Spleen (tissue), 11 donors: ENCODE measurements at regions not wholly inside any gene's neighbourhood (a gene's known extent, or its start where the extent isn't known, plus 50 kb on each side); places are given as distances from the start of the nearest gene placed in this dataset.

Source experiments
- DNase-seq: peaks from one replicate; pipeline ENCODE4 v3.0.0-alpha.2; 2020
- H3K27ac ChIP-seq, 8 donors: fragments of 200-600 bp; sonication (generic) in 7 of 8; 1 replicate in 4 of 8; 2 replicates in 4 of 8; pipeline versions ENCODE4 v1.5.0 to v1.8.0; 2016 to 2021; ENCODE audit warnings: inconsistent platforms in 4 of 8, mild to moderate bottlenecking in 4 of 8, moderate library complexity in 1 of 8
- H3K27me3 ChIP-seq, 7 donors: fragments of 200-600 bp; sonication (generic) in 6 of 7; replicated peaks in 1 of 7; 1 replicate in 4 of 7; 2 replicates in 3 of 7; pipeline versions ENCODE4 v1.5.0 to v1.8.0; 2016 to 2021; ENCODE audit warnings: inconsistent platforms in 3 of 7, mild to moderate bottlenecking in 1 of 7
- H3K36me3 ChIP-seq, 6 donors: fragments of 200-600 bp; sonication (generic) in 5 of 6; 1 replicate in 4 of 6; 2 replicates in 2 of 6; pipeline versions ENCODE4 v1.5.0 to v1.8.0; 2016 to 2021; ENCODE audit warnings: inconsistent platforms in 2 of 6
- H3K4me1 ChIP-seq, 6 donors: fragments of 200-600 bp; sonication (generic) in 5 of 6; 1 replicate in 3 of 6; 2 replicates in 3 of 6; pipeline versions ENCODE4 v1.5.0 to v1.8.0; 2016 to 2021; ENCODE audit warnings: inconsistent platforms in 3 of 6
- H3K4me3 ChIP-seq, 8 donors: fragments of 200-600 bp; sonication (generic) in 7 of 8; 1 replicate in 4 of 8; 2 replicates in 4 of 8; pipeline versions ENCODE4 v1.5.0 to v1.8.0; 2016 to 2021; ENCODE audit warnings: inconsistent platforms in 4 of 8, mild to moderate bottlenecking in 4 of 8, moderate library complexity in 2 of 8
- H3K9me3 ChIP-seq, 8 donors: fragments of 200-600 bp; sonication (generic) in 7 of 8; 1 replicate in 4 of 8; 2 replicates in 4 of 8; pipeline versions ENCODE4 v1.5.0 to v1.8.0; 2016 to 2021; ENCODE audit warnings: inconsistent platforms in 4 of 8
- CTCF ChIP-seq, 11 experiments: fragments of 200-600 bp in 7 of 11; fragments of 450-650 bp in 4 of 11; sonication (generic) in 4 of 11; IDR thresholded peaks in 8 of 11; conservative IDR thresholded peaks in 3 of 11; 1 replicate in 7 of 11; 2 replicates in 4 of 11; pipeline versions ENCODE4 v1.4.0 to v1.8.0; 2016 to 2021; ENCODE audit warnings: antibody characterized with exemption in 11 of 11, inconsistent platforms in 4 of 11, mild to moderate bottlenecking in 1 of 11
- POLR2A ChIP-seq, 3 donors: fragments of 450-650 bp; IDR thresholded peaks; one replicate each; pipeline ENCODE4 v1.5.1; 2017; ENCODE audit warnings: antibody characterized with exemption in 3 of 3, mild to moderate bottlenecking in 1 of 3
- POLR2AphosphoS5 ChIP-seq, 3 donors: sonication (generic); formaldehyde crosslinking; IDR thresholded peaks; one replicate each; pipeline ENCODE4 v1.5.1; 2017; ENCODE audit warnings: antibody characterized with exemption in 3 of 3
- WGBS, 5 donors: extraction: QIAGEN DNeasy Blood & Tissue Kit in 3 of 5; methylation state at CpG; one replicate each; pipeline versions ENCODE4 v1.1.5 to v1.1.7; 2013 to 2018; 5-methylcytosine and 5-hydroxymethylcytosine counted together
- intact Hi-C: fragments of 100-400 bp; cut with DNase I; formaldehyde crosslinking; loops from one replicate; pipeline ENCODE4 v1.15.0; 2023; ENCODE audit warnings: low total_unique reads
- donor health status: healthy with polysubstance abuse.
- donor health status: DM: no; HTN: no; CAD: no; lungs with moderate emphysema.
- donor health status: DM: no; HTN: no; CAD: no.
- donor health status: Bipolar disorder and iron deficiency.
- donor health status: healthy.
- donor health status: DM: no; HTN: no; CAD: no.
- donor health status: DM: yes; HTN: yes; CAD: no.

GRCh38 chr2:217535957-217536708, 466.7 kb downstream of the TNS1 start:
- Histone ChIP-seq H3K27me3 (peaks cover 0 to 6% (median 0%) of the 10 kb centered on the region in 7 donors), H3K27ac (no peak overlapping the region), H3K9me3 (no peaks in the 10 kb centered on the region), H3K4me1 (no peaks in the 10 kb centered on the region), H3K36me3 (no peaks in the 10 kb centered on the region), H3K4me3 (no peak overlapping the region)
- DNase-seq, result no peak
- intact Hi-C loops, result no loop called here
- TF ChIP-seq POLR2A (IDR thresholded peaks at IDR 0.05) (no peak), CTCF (IDR thresholded peaks at IDR 0.05 in 8 of 11, conservative IDR thresholded peaks at IDR 0.05 in 3 of 11) (no peak), POLR2AphosphoS5 (IDR thresholded peaks at IDR 0.05) (no peak)
- 48 to 58% (median 51%) methylated on average over 6 of the region's 6 CpGs for WGBS, 5 donors

GRCh38 chr2:217530392-217531090, 472.3 kb downstream of the TNS1 start:
- H3K9me3 ChIP-seq, result no peaks in the 10 kb centered on the region
- intact Hi-C loops, result no loop called here
- 64 to 87% (median 73%) methylated on average over 2 of the region's 2 CpGs for WGBS, 5 donors
- no peak overlapping the region for H3K4me3 ChIP-seq
- no peak overlapping the region for H3K27ac ChIP-seq
- DNase-seq, result no peak
- no peaks in the 10 kb centered on the region for H3K27me3 ChIP-seq
- no peak for TF ChIP-seq POLR2AphosphoS5 (IDR thresholded peaks at IDR 0.05)
- no peak for TF ChIP-seq CTCF (IDR thresholded peaks at IDR 0.05 in 8 of 11, conservative IDR thresholded peaks at IDR 0.05 in 3 of 11)
- no peak for TF ChIP-seq POLR2A (IDR thresholded peaks at IDR 0.05)
- H3K4me1 ChIP-seq, result no peaks in the 10 kb centered on the region
- H3K36me3 ChIP-seq, result no peaks in the 10 kb centered on the region

- Histone ChIP-seq H3K27ac (no peak overlapping the region), H3K27me3 (no peaks in the 10 kb centered on the region), H3K36me3 (no peaks in the 10 kb centered on the region), H3K9me3 (no peaks in the 10 kb centered on the region), H3K4me3 (no peak overlapping the region), H3K4me1 (no peaks in the 10 kb centered on the region)
- intact Hi-C loops, result no loop called here
- TF ChIP-seq POLR2A (IDR thresholded peaks at IDR 0.05) (no peak), CTCF (IDR thresholded peaks at IDR 0.05 in 8 of 11, conservative IDR thresholded peaks at IDR 0.05 in 3 of 11) (no peak), POLR2AphosphoS5 (IDR thresholded peaks at IDR 0.05) (no peak)
- no peak for DNase-seq
- 78 to 90% (median 88%) methylated on average over 2 of the region's 2 CpGs for whole genome bisulfite sequencing, 5 donors
Measured at GRCh38 chr2:217529271-217529670, 473.5 kb downstream of the TNS1 start.

DNA sequence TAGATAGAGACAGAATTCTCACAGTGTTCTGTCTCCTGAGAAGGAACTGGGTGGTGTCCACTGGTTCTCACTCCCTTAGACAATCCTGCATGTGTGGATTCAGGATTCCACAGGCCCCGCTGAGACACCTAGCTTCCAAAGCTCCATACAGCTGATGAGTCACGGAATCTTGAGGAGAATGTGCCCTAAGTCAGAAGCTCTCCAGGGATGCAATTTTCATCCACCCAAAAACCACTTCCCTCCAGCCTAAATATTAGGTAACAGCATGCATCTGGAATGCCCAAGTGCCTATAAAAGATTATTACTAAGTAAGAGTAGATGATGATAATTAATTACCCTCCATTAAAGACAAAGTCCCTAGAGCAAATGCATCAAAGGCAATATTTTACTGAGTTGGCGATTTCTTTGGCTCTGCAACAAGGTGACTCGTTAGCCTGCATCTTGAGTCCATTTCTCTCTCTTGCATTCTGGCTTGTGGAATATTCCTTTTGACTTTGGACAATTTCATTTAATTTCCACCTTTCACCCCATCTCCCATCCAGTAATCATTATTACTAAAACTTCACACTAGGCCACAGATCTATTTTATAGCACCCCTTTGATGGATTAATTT, 475.1 kb downstream of the TNS1 start:
- intact Hi-C loops, result no loop called here
- no peaks in the 10 kb centered on the region for H3K36me3 ChIP-seq

More for the DNA sequence above, 475.1 kb downstream of the TNS1 start:
- H3K4me3 ChIP-seq, result no peak overlapping the region
- TF ChIP-seq POLR2AphosphoS5 (IDR thresholded peaks at IDR 0.05) (no peak), CTCF (IDR thresholded peaks at IDR 0.05 in 8 of 11, conservative IDR thresholded peaks at IDR 0.05 in 3 of 11) (no peak), POLR2A (IDR thresholded peaks at IDR 0.05) (no peak)
- no peaks in the 10 kb centered on the region for H3K9me3 ChIP-seq
- WGBS, 5 donors, result 87 to 93% (median 89%) methylated on average over 3 to 4 of the region's 4 CpGs
- no peaks in the 10 kb centered on the region for H3K27me3 ChIP-seq
- no peaks in the 10 kb centered on the region for H3K4me1 ChIP-seq
- no peak overlapping the region for H3K27ac ChIP-seq
- DNase-seq, result no peak
